WTC11 (cell line): ENCODE measurements at regions not wholly inside any gene's neighbourhood (a gene's known extent, or its start where the extent isn't known, plus 50 kb on each side); places are given as distances from the start of the nearest gene placed in this dataset.

ENCODE experiments used
- ATAC-seq: fragments of 200-7000 bp; cut with Tn5 transposase; 2 replicates; pipeline ENCODE4 v1.10.0; 2021; ENCODE audit warnings: mild to moderate bottlenecking, moderate library complexity
- CTCF ChIA-PET: fragments of 300-600 bp; sonication (Branson Sonifier 250); formaldehyde crosslinking; loops from one replicate; lab custom pipeline; 2021; ENCODE audit warnings: antibody characterized with exemption; lab: Charles Lee
- POLR2A ChIA-PET: fragments of 350-600 bp; sonication (Branson Sonifier 250); formaldehyde crosslinking; loops from one replicate; lab custom pipeline; 2021; ENCODE audit warnings: antibody characterized with exemption; lab: Charles Lee
- DNase-seq: peaks from one replicate; pipeline ENCODE4 v3.0.0; 2021; ENCODE audit warnings: low spot score
- H3K27ac Mint-ChIP-seq: 2 replicates; pipeline ENCODE4 v1.8.0; 2021; ENCODE audit warnings: mixed read lengths
- H3K27me3 Mint-ChIP-seq: 2 replicates; pipeline ENCODE4 v1.8.0; 2021; ENCODE audit warnings: low read depth, mild to moderate bottlenecking, moderate library complexity, mixed read lengths
- H3K36me3 Mint-ChIP-seq: 2 replicates; pipeline ENCODE4 v1.8.0; 2021; ENCODE audit warnings: mixed read lengths
- H3K4me1 Mint-ChIP-seq: 2 replicates; pipeline ENCODE4 v1.8.0; 2022; ENCODE audit warnings: mixed read lengths
- H3K4me3 Mint-ChIP-seq: 2 replicates; pipeline ENCODE4 v1.8.0; 2021; ENCODE audit warnings: mild to moderate bottlenecking, moderate library complexity, mixed read lengths
- H3K9me3 Mint-ChIP-seq: 2 replicates; pipeline ENCODE4 v1.8.0; 2021; ENCODE audit warnings: mixed read lengths
- ATF6 ChIP-seq: sonication (generic); formaldehyde crosslinking; IDR thresholded peaks from 2 replicates; pipeline ENCODE4 v1.8.1; 2023; ENCODE audit warnings: mild to moderate bottlenecking, missing genetic modification reagents
- CTCF ChIP-seq: fragments of 200-600 bp; IDR thresholded peaks from 2 replicates; pipeline ENCODE4 v1.8.0; 2022; ENCODE audit warnings: antibody characterized with exemption
- E2F5 ChIP-seq: sonication (generic); formaldehyde crosslinking; IDR thresholded peaks from 2 replicates; pipeline ENCODE4 v1.8.1; 2022; ENCODE audit warnings: mild to moderate bottlenecking, moderate library complexity, missing genetic modification reagents
- ELF4 ChIP-seq: sonication (generic); formaldehyde crosslinking; IDR thresholded peaks from 2 replicates; pipeline ENCODE4 v1.8.1; 2022; ENCODE audit warnings: low read depth, mild to moderate bottlenecking, moderate library complexity, missing genetic modification reagents
- EMX1 ChIP-seq: fragments of 250-450 bp; sonication (Bioruptor Pico); IDR thresholded peaks from 2 replicates; pipeline ENCODE4 v1.8.0; 2021; ENCODE audit warnings: mild to moderate bottlenecking
- ERG ChIP-seq: fragments of 250-450 bp; sonication (Bioruptor Pico); IDR thresholded peaks from 2 replicates; pipeline ENCODE4 v1.8.0; 2021; ENCODE audit warnings: mild to moderate bottlenecking
- ESRRA ChIP-seq: sonication (generic); formaldehyde crosslinking; IDR thresholded peaks from 2 replicates; pipeline ENCODE4 v1.8.1; 2022; ENCODE audit warnings: mild to moderate bottlenecking, missing genetic modification reagents, borderline replicate concordance
- FOXK1 ChIP-seq: sonication (generic); formaldehyde crosslinking; IDR thresholded peaks from 2 replicates; pipeline ENCODE4 v1.8.0; 2022; ENCODE audit warnings: mild to moderate bottlenecking, moderate library complexity, missing genetic modification reagents
- JAZF1 ChIP-seq: fragments of 250-450 bp; sonication (Bioruptor Pico); IDR thresholded peaks from 2 replicates; pipeline ENCODE4 v1.9.0; 2021; ENCODE audit warnings: moderate library complexity, mild to moderate bottlenecking, inconsistent platforms
- MLX ChIP-seq: sonication (generic); formaldehyde crosslinking; IDR thresholded peaks from 2 replicates; pipeline ENCODE4 v1.8.1; 2023; ENCODE audit warnings: mild to moderate bottlenecking, missing genetic modification reagents, moderate library complexity
- NR1H2 ChIP-seq: sonication (generic); formaldehyde crosslinking; IDR thresholded peaks from 2 replicates; pipeline ENCODE4 v1.9.0; 2021; ENCODE audit warnings: mild to moderate bottlenecking, moderate library complexity, missing genetic modification reagents
- OVOL2 ChIP-seq: fragments of 250-450 bp; sonication (Bioruptor Pico); IDR thresholded peaks from 2 replicates; pipeline ENCODE4 v1.9.0; 2021; ENCODE audit warnings: mild to moderate bottlenecking, borderline replicate concordance
- SOX15 ChIP-seq: fragments of 250-450 bp; sonication (Bioruptor Pico); IDR thresholded peaks from 2 replicates; pipeline ENCODE4 v1.9.0; 2021; ENCODE audit warnings: mild to moderate bottlenecking
- TP53 ChIP-seq: sonication (generic); formaldehyde crosslinking; IDR thresholded peaks from 2 replicates; pipeline ENCODE4 v1.8.1; 2023; ENCODE audit warnings: mild to moderate bottlenecking, missing genetic modification reagents
- ZNF281 ChIP-seq: sonication (generic); formaldehyde crosslinking; IDR thresholded peaks from 2 replicates; pipeline ENCODE4 v1.8.0; 2023; ENCODE audit warnings: mild to moderate bottlenecking, missing genetic modification reagents
- ZNF396 ChIP-seq: fragments of 250-450 bp; sonication (Bioruptor Pico); IDR thresholded peaks from 2 replicates; pipeline ENCODE4 v1.8.0; 2021; ENCODE audit warnings: mild to moderate bottlenecking, moderate library complexity, borderline replicate concordance
- ZSCAN18 ChIP-seq: fragments of 250-450 bp; sonication (Bioruptor Pico); IDR thresholded peaks from 2 replicates; pipeline ENCODE4 v2.1.2; 2022; ENCODE audit warnings: mild to moderate bottlenecking, moderate library complexity

GRCh38 chr6:99120641-99121040, 172.9 kb upstream of the FBXL4 start (continued):
- TF ChIP-seq ATF6 (no peak), ESRRA (CRISPR knock-in tag) (no peak)
- TF ChIP-seq, all 79 proteins: peak for 0

GRCh38 chr6:99119109-99120031, 171.6 kb upstream of the FBXL4 start:
- ChIA-PET CTCF (interaction anchor here (0.5 to 1.7 kb wide), 58 partner anchors 8 to 1679 kb away, joined by 3 to 22 read pairs (median 4); partner anchors contain the start of genes FBXL4 and POU3F2), POLR2A (no interaction called here)
- ATAC-seq (peak; percentile 85), DNase-seq (no peak)
- Mint-ChIP-seq H3K27me3 (no peaks in the 10 kb centered on the region), H3K4me3 (no peak overlapping the region), H3K36me3 (no peaks in the 10 kb centered on the region), H3K27ac (no peak overlapping the region), H3K4me1 (peaks cover 3% of the 10 kb centered on the region), H3K9me3 (no peaks in the 10 kb centered on the region)
- TF ChIP-seq SOX15 (CRISPR knock-in tag) (no peak), MLX (CRISPR knock-in tag) (no peak), CTCF (peak; percentile 82), ERG (CRISPR knock-in tag) (no peak), E2F5 (no peak)
- TF ChIP-seq, all 79 proteins: peak for 1

GRCh38 chr6:99114769-99115406, 167.1 kb upstream of the FBXL4 start:
- Mint-ChIP-seq H3K36me3 (no peaks in the 10 kb centered on the region), H3K4me1 (peaks cover 4% of the 10 kb centered on the region; the same call in 1 of the 2 replicates), H3K27ac (no peak overlapping the region), H3K4me3 (no peak overlapping the region), H3K9me3 (no peaks in the 10 kb centered on the region), H3K27me3 (no peaks in the 10 kb centered on the region)
- POLR2A ChIA-PET = no interaction called here
- no peak for ATAC-seq
- CTCF ChIA-PET = no interaction called here
- no peak for DNase-seq
- TF ChIP-seq NR1H2 (CRISPR knock-in tag) (no peak), ATF6 (no peak), ESRRA (CRISPR knock-in tag) (no peak), ZNF281 (CRISPR knock-in tag) (no peak), FOXK1 (CRISPR knock-in tag) (no peak), TP53 (CRISPR knock-in tag) (no peak), EMX1 (CRISPR knock-in tag) (no peak), OVOL2 (no peak), ZSCAN18 (CRISPR knock-in tag) (no peak), JAZF1 (CRISPR knock-in tag) (no peak), ELF4 (no peak), ZNF396 (CRISPR knock-in tag) (no peak)
